GM12801 (cell line): ENCODE measurements at regions not wholly inside any gene's neighbourhood (a gene's known extent, or its start where the extent isn't known, plus 50 kb on each side); places are given as distances from the start of the nearest gene placed in this dataset.

Experiments
- CTCF ChIP-seq: IDR thresholded peaks from one replicate; pipeline ENCODE4 v1.5.1; 2011; ENCODE audit warnings: control low read depth; ENCODE audit not compliant: insufficient read length; ENCODE audit errors: extremely low read depth

DNA sequence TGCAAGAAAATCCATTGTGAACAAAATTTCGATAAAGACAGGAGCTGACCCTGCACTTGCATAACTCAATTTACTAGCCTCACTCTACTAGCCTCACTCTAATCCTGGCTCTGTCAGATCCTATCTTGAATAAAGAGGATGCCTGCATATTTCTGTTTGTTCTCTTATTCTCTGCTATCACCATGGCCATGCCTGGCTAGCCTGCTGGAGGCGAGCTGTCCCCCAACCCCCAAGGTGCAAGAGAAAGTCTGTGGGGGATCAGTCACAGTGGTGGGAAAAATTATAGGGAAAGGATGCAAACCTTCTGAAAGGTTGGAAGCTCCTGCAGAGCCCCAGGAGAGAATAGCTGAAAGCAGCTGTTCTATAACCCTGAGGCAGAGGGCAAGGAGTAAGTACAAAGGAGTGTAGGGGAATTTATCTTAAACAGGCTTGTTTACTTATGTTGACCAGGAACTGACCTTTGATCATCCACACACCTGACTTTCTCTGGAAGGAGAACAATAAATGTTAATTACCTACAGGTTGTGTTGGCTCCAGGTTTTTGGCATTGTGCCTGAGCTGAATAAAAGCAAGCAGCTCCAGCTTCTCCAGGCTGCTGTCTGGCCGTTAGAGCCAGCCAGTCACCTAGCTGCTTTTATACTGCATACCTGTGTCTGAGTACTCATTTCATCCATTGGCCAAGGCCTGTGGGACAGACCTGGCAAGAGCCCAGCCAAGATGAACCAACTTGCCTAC, 137.7 kb upstream of the RASGRP1 start:
- no peak for TF ChIP-seq CTCF

- TF ChIP-seq CTCF: no peak
Measured at GRCh38 chr15:38705436-38706219, 141.0 kb upstream of the RASGRP1 start.

DNA sequence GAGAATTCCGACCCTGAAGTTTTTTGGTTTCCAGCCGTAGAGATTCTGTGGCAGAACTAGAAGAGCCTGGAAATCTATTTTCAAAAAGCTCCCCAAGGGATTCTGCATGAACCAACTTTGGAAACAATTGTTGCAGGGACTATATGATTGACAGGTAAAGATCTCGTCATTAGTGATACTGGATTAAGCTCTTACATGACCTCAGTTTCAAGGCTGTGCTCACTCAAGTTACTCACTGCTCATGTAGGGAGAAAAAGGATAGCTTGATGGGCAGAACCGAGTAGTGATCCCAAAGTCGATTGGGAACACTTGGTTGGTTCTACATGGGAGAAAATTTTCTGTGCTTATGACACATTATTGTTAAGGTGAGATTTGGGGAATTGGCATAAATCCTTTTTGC, 142.3 kb upstream of the RASGRP1 start:
- TF ChIP-seq CTCF: no peak

- no peak for TF ChIP-seq CTCF
Measured at GRCh38 chr15:38707802-38708671, 143.4 kb upstream of the RASGRP1 start.

DNA sequence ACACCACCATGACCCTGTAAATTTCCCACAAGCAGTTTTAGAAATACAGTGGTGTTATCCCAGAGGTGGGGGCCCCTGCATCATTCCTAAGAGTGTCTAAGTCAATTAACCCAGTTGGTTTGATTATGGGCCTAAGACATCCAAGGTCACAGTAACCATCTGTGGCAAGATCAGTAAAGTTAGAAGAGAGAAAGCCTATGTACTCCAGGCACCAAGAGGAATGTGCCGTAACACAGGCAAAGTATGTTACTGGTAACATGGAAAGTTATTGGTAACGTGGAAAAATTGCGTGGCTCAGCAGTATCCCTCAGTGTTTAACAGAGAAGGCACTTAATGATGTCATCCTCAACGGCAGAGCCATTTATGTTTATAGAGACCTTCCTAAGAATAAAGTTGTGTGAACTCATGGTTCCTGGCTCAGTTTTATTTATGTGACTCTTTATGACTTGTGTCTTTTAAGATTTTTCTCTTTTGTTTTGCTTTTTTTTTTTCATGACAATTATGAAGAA, 144.1 kb upstream of the RASGRP1 start:
- TF ChIP-seq CTCF: no peak

- no peak for TF ChIP-seq CTCF
Measured at GRCh38 chr15:38709196-38709595, 144.6 kb upstream of the RASGRP1 start.
